HEK293 (cell line): ENCODE measurements at regions not wholly inside any gene's neighbourhood (a gene's known extent, or its start where the extent isn't known, plus 50 kb on each side); places are given as distances from the start of the nearest gene placed in this dataset.

Experiments
- EGR2 ChIP-seq: fragments of 450-650 bp; formaldehyde crosslinking; IDR thresholded peaks from 2 replicates; pipeline ENCODE4 v1.5.1; 2016; ENCODE audit warnings: low read depth, missing biosample characterization, missing genetic modification characterization
- HOXC10 ChIP-seq: sonication (generic); formaldehyde crosslinking; IDR thresholded peaks from 2 replicates; pipeline ENCODE4 v1.8.1; 2023; ENCODE audit warnings: mild to moderate bottlenecking, missing genetic modification reagents
- KLF7 ChIP-seq: fragments of 450-650 bp; formaldehyde crosslinking; IDR thresholded peaks from 2 replicates; pipeline ENCODE4 v1.5.1; 2016; ENCODE audit warnings: missing biosample characterization, missing genetic modification characterization, borderline replicate concordance
- KLF9 ChIP-seq: fragments of 450-650 bp; formaldehyde crosslinking; IDR thresholded peaks from 2 replicates; pipeline ENCODE4 v1.5.1; 2016; ENCODE audit warnings: missing biosample characterization, missing genetic modification characterization, low read depth
- ZBTB21 ChIP-seq: fragments of 450-650 bp; formaldehyde crosslinking; IDR thresholded peaks from 2 replicates; pipeline ENCODE4 v1.5.1; 2017; ENCODE audit warnings: missing biosample characterization, missing genetic modification characterization
- ZBTB48 ChIP-seq: fragments of 450-650 bp; formaldehyde crosslinking; IDR thresholded peaks from 2 replicates; pipeline ENCODE4 v1.5.1; 2016; ENCODE audit warnings: missing biosample characterization, missing genetic modification characterization
- ZBTB7A ChIP-seq: fragments of 450-650 bp; formaldehyde crosslinking; IDR thresholded peaks from 2 replicates; pipeline ENCODE4 v1.5.1; 2016; ENCODE audit warnings: low read depth, missing biosample characterization, missing genetic modification characterization
- ZIC2 ChIP-seq: fragments of 450-650 bp; formaldehyde crosslinking; IDR thresholded peaks from 2 replicates; pipeline ENCODE4 v1.5.1; 2016; ENCODE audit warnings: missing biosample characterization, missing genetic modification characterization
- ZNF10 ChIP-seq: fragments of 450-650 bp; formaldehyde crosslinking; IDR thresholded peaks from 2 replicates; pipeline ENCODE4 v1.5.1; 2017; ENCODE audit warnings: missing biosample characterization, missing genetic modification characterization
- ZNF140 ChIP-seq: fragments of 450-650 bp; formaldehyde crosslinking; IDR thresholded peaks from 2 replicates; pipeline ENCODE4 v1.5.1; 2016; ENCODE audit warnings: missing biosample characterization, missing genetic modification characterization
- ZNF146 ChIP-seq: fragments of 450-650 bp; formaldehyde crosslinking; IDR thresholded peaks from 2 replicates; pipeline ENCODE4 v1.5.1; 2016; ENCODE audit warnings: missing biosample characterization, missing genetic modification characterization
- ZNF157 ChIP-seq: fragments of 450-650 bp; formaldehyde crosslinking; IDR thresholded peaks from 2 replicates; pipeline ENCODE4 v1.5.1; 2016; ENCODE audit warnings: missing biosample characterization, missing genetic modification characterization
- ZNF211 ChIP-seq: fragments of 450-650 bp; formaldehyde crosslinking; IDR thresholded peaks from 2 replicates; pipeline ENCODE4 v1.5.1; 2016; ENCODE audit warnings: low read depth, missing biosample characterization, missing genetic modification characterization
- ZNF221 ChIP-seq: fragments of 450-650 bp; formaldehyde crosslinking; IDR thresholded peaks from 2 replicates; pipeline ENCODE4 v1.5.1; 2017; ENCODE audit warnings: missing biosample characterization, missing genetic modification characterization, borderline replicate concordance
- ZNF24 ChIP-seq: fragments of 450-650 bp; formaldehyde crosslinking; IDR thresholded peaks from 2 replicates; pipeline ENCODE4 v1.5.1; 2016; ENCODE audit warnings: missing biosample characterization, missing genetic modification characterization
- ZNF302 ChIP-seq: fragments of 450-650 bp; formaldehyde crosslinking; IDR thresholded peaks from 2 replicates; pipeline ENCODE4 v1.5.1; 2016; ENCODE audit warnings: missing biosample characterization, missing genetic modification characterization, low read depth
- ZNF416 ChIP-seq: fragments of 450-650 bp; formaldehyde crosslinking; IDR thresholded peaks from 2 replicates; pipeline ENCODE4 v1.5.1; 2016; ENCODE audit warnings: missing biosample characterization, missing genetic modification characterization
- ZNF501 ChIP-seq: fragments of 450-650 bp; formaldehyde crosslinking; IDR thresholded peaks from 2 replicates; pipeline ENCODE4 v1.5.1; 2016; ENCODE audit warnings: missing biosample characterization, missing genetic modification characterization
- ZNF548 ChIP-seq: fragments of 450-650 bp; formaldehyde crosslinking; IDR thresholded peaks from 2 replicates; pipeline ENCODE4 v1.5.1; 2016; ENCODE audit warnings: missing biosample characterization, missing genetic modification characterization
- ZNF555 ChIP-seq: fragments of 450-650 bp; formaldehyde crosslinking; conservative IDR thresholded peaks from 2 replicates; pipeline ENCODE4 v1.5.1; 2017; ENCODE audit warnings: missing biosample characterization, mild to moderate bottlenecking, missing genetic modification characterization, inconsistent platforms
- ZNF623 ChIP-seq: fragments of 450-650 bp; formaldehyde crosslinking; IDR thresholded peaks from 2 replicates; pipeline ENCODE4 v1.5.1; 2016; ENCODE audit warnings: missing biosample characterization, missing genetic modification characterization
- ZNF629 ChIP-seq: fragments of 450-650 bp; formaldehyde crosslinking; IDR thresholded peaks from 2 replicates; pipeline ENCODE4 v1.5.1; 2017; ENCODE audit warnings: missing biosample characterization, missing genetic modification characterization
- ZNF670 ChIP-seq: fragments of 450-650 bp; formaldehyde crosslinking; IDR thresholded peaks from 2 replicates; pipeline ENCODE4 v1.5.1; 2016; ENCODE audit warnings: missing biosample characterization, missing genetic modification characterization, low read depth
- ZNF701 ChIP-seq: fragments of 450-650 bp; formaldehyde crosslinking; IDR thresholded peaks from 2 replicates; pipeline ENCODE4 v1.5.1; 2016; ENCODE audit warnings: missing biosample characterization, missing genetic modification characterization
- ZNF768 ChIP-seq: fragments of 450-650 bp; formaldehyde crosslinking; IDR thresholded peaks from 2 replicates; pipeline ENCODE4 v1.5.1; 2018; ENCODE audit warnings: missing biosample characterization, mild to moderate bottlenecking, missing genetic modification characterization
- TF ChIP-seq, protein P1 (sequence below): fragments of 450-650 bp; formaldehyde crosslinking; conservative IDR thresholded peaks from 2 replicates; pipeline ENCODE4 v1.5.1; 2016; ENCODE audit warnings: low read depth, missing biosample characterization, missing genetic modification characterization
- TF ChIP-seq, protein P2 (sequence below): fragments of 450-650 bp; formaldehyde crosslinking; IDR thresholded peaks from 2 replicates; pipeline ENCODE4 v1.5.1; 2016; ENCODE audit warnings: missing biosample characterization, missing genetic modification characterization
- TF ChIP-seq, protein P3 (sequence below): sonication (generic); formaldehyde crosslinking; IDR thresholded peaks from 2 replicates; pipeline ENCODE4 v1.8.1; 2022; ENCODE audit warnings: mild to moderate bottlenecking, moderate library complexity, missing genetic modification reagents
- TF ChIP-seq, protein P4 (sequence below): fragments of 450-650 bp; formaldehyde crosslinking; IDR thresholded peaks from 2 replicates; pipeline ENCODE4 v1.5.1; 2016; ENCODE audit warnings: missing biosample characterization, missing genetic modification characterization
- TF ChIP-seq, protein P5 (sequence below): fragments of 450-650 bp; formaldehyde crosslinking; IDR thresholded peaks from 2 replicates; pipeline ENCODE4 v1.5.1; 2016; ENCODE audit warnings: missing biosample characterization, missing genetic modification characterization, low read depth
- TF ChIP-seq, protein P6 (sequence below): fragments of 450-650 bp; formaldehyde crosslinking; IDR thresholded peaks from 2 replicates; pipeline ENCODE4 v1.5.1; 2016; ENCODE audit warnings: missing biosample characterization, missing genetic modification characterization

DNA sequence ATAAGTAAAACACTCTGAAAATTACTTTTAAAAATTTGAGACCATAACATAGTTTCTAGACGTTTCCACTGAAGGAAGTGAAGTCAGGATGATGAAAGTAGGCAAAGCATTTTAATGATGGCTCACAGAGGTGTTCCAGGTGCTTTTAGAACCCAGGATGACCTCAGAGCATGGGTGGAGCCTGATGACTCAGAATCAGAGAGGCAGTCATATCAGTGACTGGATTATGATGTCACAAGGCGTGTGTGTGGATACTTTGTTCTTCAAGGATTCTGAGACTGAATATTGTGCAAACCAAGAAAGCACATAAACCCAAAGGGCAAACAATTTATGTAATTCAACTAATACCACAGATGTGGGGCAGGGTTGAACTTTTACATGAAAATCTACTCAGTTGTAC is 200.2 kb upstream of the FOXN2 start (continued):
- TF ChIP-seq, protein P1, sequence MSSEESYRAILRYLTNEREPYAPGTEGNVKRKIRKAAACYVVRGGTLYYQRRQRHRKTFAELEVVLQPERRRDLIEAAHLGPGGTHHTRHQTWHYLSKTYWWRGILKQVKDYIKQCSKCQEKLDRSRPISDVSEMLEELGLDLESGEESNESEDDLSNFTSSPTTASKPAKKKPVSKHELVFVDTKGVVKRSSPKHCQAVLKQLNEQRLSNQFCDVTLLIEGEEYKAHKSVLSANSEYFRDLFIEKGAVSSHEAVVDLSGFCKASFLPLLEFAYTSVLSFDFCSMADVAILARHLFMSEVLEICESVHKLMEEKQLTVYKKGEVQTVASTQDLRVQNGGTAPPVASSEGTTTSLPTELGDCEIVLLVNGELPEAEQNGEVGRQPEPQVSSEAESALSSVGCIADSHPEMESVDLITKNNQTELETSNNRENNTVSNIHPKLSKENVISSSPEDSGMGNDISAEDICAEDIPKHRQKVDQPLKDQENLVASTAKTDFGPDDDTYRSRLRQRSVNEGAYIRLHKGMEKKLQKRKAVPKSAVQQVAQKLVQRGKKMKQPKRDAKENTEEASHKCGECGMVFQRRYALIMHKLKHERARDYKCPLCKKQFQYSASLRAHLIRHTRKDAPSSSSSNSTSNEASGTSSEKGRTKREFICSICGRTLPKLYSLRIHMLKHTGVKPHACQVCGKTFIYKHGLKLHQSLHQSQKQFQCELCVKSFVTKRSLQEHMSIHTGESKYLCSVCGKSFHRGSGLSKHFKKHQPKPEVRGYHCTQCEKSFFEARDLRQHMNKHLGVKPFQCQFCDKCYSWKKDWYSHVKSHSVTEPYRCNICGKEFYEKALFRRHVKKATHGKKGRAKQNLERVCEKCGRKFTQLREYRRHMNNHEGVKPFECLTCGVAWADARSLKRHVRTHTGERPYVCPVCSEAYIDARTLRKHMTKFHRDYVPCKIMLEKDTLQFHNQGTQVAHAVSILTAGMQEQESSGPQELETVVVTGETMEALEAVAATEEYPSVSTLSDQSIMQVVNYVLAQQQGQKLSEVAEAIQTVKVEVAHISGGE: no peak
- TF ChIP-seq ZBTB7A (tag by site-specific recombination) (no peak), ZNF555 (tag by site-specific recombination) (no peak), ZNF146 (tag by site-specific recombination) (no peak), HOXC10 (CRISPR knock-in tag) (no peak), ZNF10 (tag by site-specific recombination) (no peak; the same call in 1 of the 2 replicates), KLF7 (peak; percentile 23; the same call in 1 of the 2 replicates), ZNF701 (no peak), KLF9 (tag by site-specific recombination) (no peak), ZIC2 (tag by site-specific recombination) (no peak), ZNF629 (tag by site-specific recombination) (peak; percentile 97), ZNF768 (no peak), ZNF140 (tag by site-specific recombination) (no peak), ZNF302 (no peak), ZNF623 (tag by site-specific recombination) (no peak), ZNF157 (tag by site-specific recombination) (no peak), EGR2 (tag by site-specific recombination) (no peak), ZNF670 (no peak), ZNF416 (no peak), ZNF24 (tag by site-specific recombination) (no peak), ZBTB48 (no peak), ZNF501 (tag by site-specific recombination) (no peak), ZNF211 (no peak), ZBTB21 (tag by site-specific recombination) (peak; percentile 97), ZNF548 (tag by site-specific recombination) (no peak), ZNF221 (tag by site-specific recombination) (no peak)
- TF ChIP-seq, protein P2, sequence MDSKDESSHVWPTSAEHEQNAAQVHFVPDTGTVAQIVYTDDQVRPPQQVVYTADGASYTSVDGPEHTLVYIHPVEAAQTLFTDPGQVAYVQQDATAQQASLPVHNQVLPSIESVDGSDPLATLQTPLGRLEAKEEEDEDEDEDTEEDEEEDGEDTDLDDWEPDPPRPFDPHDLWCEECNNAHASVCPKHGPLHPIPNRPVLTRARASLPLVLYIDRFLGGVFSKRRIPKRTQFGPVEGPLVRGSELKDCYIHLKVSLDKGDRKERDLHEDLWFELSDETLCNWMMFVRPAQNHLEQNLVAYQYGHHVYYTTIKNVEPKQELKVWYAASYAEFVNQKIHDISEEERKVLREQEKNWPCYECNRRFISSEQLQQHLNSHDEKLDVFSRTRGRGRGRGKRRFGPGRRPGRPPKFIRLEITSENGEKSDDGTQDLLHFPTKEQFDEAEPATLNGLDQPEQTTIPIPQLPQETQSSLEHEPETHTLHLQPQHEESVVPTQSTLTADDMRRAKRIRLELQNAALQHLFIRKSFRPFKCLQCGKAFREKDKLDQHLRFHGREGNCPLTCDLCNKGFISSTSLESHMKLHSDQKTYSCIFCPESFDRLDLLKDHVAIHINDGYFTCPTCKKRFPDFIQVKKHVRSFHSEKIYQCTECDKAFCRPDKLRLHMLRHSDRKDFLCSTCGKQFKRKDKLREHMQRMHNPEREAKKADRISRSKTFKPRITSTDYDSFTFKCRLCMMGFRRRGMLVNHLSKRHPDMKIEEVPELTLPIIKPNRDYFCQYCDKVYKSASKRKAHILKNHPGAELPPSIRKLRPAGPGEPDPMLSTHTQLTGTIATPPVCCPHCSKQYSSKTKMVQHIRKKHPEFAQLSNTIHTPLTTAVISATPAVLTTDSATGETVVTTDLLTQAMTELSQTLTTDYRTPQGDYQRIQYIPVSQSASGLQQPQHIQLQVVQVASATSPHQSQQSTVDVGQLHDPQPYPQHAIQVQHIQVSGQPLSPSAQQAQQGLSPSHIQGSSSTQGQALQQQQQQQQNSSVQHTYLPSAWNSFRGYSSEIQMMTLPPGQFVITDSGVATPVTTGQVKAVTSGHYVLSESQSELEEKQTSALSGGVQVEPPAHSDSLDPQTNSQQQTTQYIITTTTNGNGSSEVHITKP (tag by site-specific recombination): no peak
- TF ChIP-seq, protein P3, sequence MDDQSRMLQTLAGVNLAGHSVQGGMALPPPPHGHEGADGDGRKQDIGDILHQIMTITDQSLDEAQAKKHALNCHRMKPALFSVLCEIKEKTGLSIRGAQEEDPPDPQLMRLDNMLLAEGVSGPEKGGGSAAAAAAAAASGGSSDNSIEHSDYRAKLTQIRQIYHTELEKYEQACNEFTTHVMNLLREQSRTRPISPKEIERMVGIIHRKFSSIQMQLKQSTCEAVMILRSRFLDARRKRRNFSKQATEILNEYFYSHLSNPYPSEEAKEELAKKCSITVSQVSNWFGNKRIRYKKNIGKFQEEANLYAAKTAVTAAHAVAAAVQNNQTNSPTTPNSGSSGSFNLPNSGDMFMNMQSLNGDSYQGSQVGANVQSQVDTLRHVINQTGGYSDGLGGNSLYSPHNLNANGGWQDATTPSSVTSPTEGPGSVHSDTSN (CRISPR knock-in tag): no peak
- TF ChIP-seq, protein P4, sequence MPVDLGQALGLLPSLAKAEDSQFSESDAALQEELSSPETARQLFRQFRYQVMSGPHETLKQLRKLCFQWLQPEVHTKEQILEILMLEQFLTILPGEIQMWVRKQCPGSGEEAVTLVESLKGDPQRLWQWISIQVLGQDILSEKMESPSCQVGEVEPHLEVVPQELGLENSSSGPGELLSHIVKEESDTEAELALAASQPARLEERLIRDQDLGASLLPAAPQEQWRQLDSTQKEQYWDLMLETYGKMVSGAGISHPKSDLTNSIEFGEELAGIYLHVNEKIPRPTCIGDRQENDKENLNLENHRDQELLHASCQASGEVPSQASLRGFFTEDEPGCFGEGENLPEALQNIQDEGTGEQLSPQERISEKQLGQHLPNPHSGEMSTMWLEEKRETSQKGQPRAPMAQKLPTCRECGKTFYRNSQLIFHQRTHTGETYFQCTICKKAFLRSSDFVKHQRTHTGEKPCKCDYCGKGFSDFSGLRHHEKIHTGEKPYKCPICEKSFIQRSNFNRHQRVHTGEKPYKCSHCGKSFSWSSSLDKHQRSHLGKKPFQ (tag by site-specific recombination): no peak
- TF ChIP-seq, protein P5, sequence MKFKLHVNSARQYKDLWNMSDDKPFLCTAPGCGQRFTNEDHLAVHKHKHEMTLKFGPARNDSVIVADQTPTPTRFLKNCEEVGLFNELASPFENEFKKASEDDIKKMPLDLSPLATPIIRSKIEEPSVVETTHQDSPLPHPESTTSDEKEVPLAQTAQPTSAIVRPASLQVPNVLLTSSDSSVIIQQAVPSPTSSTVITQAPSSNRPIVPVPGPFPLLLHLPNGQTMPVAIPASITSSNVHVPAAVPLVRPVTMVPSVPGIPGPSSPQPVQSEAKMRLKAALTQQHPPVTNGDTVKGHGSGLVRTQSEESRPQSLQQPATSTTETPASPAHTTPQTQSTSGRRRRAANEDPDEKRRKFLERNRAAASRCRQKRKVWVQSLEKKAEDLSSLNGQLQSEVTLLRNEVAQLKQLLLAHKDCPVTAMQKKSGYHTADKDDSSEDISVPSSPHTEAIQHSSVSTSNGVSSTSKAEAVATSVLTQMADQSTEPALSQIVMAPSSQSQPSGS (tag by site-specific recombination): peak; percentile 62; the same call in 1 of the 2 replicates
- TF ChIP-seq, protein P6, sequence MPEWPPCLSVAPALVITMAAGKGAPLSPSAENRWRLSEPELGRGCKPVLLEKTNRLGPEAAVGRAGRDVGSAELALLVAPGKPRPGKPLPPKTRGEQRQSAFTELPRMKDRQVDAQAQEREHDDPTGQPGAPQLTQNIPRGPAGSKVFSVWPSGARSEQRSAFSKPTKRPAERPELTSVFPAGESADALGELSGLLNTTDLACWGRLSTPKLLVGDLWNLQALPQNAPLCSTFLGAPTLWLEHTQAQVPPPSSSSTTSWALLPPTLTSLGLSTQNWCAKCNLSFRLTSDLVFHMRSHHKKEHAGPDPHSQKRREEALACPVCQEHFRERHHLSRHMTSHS (tag by site-specific recombination): no peak
